Lower lobe of right lung (tissue), 2 donors: ENCODE measurements at regions not wholly inside any gene's neighbourhood (a gene's known extent, or its start where the extent isn't known, plus 50 kb on each side); places are given as distances from the start of the nearest gene placed in this dataset.

Experiments used
- ATAC-seq, 2 donors: fragments of 200-7000 bp; cut with Tn5 transposase; one replicate each; pipeline ENCODE4 v1.9.1; 2020 to 2022; ENCODE audit warnings: mild to moderate bottlenecking in 2 of 2, moderate library complexity in 2 of 2
- DNase-seq: peaks from one replicate; pipeline ENCODE4 v3.0.0-alpha.2; 2020
- H3K27ac ChIP-seq: fragments of 200-600 bp; one replicate; pipeline ENCODE4 v1.8.0; 2022
- H3K27me3 ChIP-seq: fragments of 200-600 bp; one replicate; pipeline ENCODE4 v1.8.0; 2022; ENCODE audit warnings: low read depth
- H3K36me3 ChIP-seq: fragments of 200-600 bp; one replicate; pipeline ENCODE4 v1.8.0; 2022; ENCODE audit warnings: mild to moderate bottlenecking
- H3K4me1 ChIP-seq: fragments of 200-600 bp; one replicate; pipeline ENCODE4 v1.8.0; 2022
- H3K4me3 ChIP-seq: fragments of 200-600 bp; one replicate; pipeline ENCODE4 v1.8.0; 2022; ENCODE audit warnings: mild to moderate bottlenecking
- H3K9me3 ChIP-seq: fragments of 200-600 bp; one replicate; pipeline ENCODE4 v1.8.0; 2022
- intact Hi-C: fragments of 100-400 bp; cut with DNase I; formaldehyde crosslinking; loops from one replicate; pipeline ENCODE4 v1.11.0; 2022
- TF ChIP-seq, protein P1 (sequence below): fragments of 200-600 bp; IDR thresholded peaks from one replicate; pipeline ENCODE4 v1.8.0; 2022; ENCODE audit warnings: antibody characterized with exemption, mild to moderate bottlenecking
- donor health status: DM: no; HTN: yes; CAD: no; lungs with severe emphysema.

DNA sequence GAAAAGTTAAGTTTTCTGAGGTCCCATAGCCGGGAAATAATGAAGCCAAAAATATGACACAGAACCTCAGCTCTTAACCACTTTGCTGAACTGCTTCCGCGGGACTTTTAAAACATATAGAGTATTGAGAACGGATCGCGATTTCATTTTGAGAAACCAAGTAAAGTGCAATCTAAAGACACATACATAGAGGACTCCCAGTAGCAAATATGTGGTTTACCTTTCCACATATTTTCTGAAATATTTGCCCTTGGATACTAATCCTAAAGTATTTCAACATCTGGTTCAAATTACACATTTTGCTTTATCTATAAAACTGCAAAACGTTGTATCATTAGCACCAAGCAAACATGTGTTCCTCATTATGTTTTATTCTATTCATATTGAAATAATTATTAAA is 776.5 kb downstream of the ROBO2 start:
- Histone ChIP-seq H3K36me3 (no peaks in the 10 kb centered on the region), H3K27ac (no peak overlapping the region), H3K4me3 (no peak overlapping the region), H3K9me3 (no peaks in the 10 kb centered on the region), H3K4me1 (no peaks in the 10 kb centered on the region), H3K27me3 (no peaks in the 10 kb centered on the region)
- TF ChIP-seq, protein P1, sequence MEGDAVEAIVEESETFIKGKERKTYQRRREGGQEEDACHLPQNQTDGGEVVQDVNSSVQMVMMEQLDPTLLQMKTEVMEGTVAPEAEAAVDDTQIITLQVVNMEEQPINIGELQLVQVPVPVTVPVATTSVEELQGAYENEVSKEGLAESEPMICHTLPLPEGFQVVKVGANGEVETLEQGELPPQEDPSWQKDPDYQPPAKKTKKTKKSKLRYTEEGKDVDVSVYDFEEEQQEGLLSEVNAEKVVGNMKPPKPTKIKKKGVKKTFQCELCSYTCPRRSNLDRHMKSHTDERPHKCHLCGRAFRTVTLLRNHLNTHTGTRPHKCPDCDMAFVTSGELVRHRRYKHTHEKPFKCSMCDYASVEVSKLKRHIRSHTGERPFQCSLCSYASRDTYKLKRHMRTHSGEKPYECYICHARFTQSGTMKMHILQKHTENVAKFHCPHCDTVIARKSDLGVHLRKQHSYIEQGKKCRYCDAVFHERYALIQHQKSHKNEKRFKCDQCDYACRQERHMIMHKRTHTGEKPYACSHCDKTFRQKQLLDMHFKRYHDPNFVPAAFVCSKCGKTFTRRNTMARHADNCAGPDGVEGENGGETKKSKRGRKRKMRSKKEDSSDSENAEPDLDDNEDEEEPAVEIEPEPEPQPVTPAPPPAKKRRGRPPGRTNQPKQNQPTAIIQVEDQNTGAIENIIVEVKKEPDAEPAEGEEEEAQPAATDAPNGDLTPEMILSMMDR, result no peak
- ATAC-seq, result no peak
- no peak for DNase-seq
- intact Hi-C loops, result no loop called here

DNA sequence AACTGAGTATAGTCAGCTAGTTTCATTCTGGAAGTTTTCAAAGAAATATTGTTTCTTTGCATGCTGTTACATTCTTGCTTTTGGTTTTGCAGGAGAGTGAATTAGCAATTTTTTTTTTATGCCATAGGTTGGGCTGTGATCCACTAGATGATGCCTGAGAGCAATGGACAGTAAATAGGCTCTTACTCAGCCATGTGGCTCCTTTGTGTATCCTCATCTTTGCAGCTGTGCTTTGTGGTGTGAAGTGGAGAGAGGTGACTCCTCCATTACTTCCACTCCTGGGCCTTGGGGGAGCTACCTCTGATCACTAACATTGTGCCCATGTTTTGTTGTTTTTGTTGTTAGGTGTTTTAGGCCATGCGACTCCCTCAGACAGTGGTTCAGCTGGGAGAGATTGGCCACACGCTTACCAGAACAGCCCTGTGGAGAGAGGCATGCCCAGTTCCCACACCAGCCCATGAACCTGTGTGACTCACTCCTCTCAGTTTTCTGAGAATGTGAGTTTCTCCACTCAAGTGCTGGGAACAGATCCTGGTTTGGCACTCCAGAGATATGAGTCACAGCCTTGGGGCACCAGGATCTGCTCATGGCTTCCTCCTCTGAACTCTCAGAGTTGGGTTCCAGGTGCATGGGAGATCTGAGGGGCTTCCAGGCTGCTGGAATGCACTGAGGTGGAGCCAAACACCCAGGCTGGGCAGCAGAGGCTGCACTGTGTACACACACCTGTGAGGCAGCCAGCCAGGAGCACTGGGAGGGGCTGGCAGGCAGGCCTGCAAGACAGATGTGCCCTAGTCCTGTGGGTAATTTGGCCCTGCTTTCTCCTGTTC is 785.3 kb downstream of the ROBO2 start:
- peak overlapping the region; percentile 12 for H3K27ac ChIP-seq
- H3K27me3 ChIP-seq, result no peaks in the 10 kb centered on the region
- H3K4me1 ChIP-seq, result no peaks in the 10 kb centered on the region
- H3K4me3 ChIP-seq, result no peak overlapping the region
- no peaks in the 10 kb centered on the region for H3K36me3 ChIP-seq
- H3K9me3 ChIP-seq, result peaks cover 4% of the 10 kb centered on the region
- DNase-seq, result peak; percentile 62
- intact Hi-C loops, result no loop called here
- TF ChIP-seq, protein P1, result no peak
- peak; percentile 93 to 96 for ATAC-seq

DNA sequence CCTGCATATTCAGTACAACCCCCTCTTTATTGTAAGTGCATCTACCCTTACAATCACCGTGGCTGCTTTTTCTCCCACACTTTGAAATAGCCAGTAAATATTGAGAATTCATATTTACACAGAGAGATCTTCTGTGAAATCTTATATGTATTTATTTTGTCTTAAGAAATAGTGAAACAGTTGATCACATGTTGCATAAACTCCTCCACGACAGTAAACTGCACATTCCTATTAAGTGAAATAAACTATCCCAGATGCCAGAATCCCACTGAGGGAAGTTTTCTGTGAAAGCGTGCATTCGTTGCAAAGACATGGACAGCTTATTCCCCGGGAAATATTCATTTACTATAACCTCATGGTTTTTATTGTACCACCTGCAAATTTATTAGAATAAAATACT is 796.0 kb downstream of the ROBO2 start:
- no peaks in the 10 kb centered on the region for H3K36me3 ChIP-seq
- no peak for ATAC-seq
- H3K4me3 ChIP-seq, result no peak overlapping the region
- no peak overlapping the region for H3K27ac ChIP-seq
- peaks cover 6% of the 10 kb centered on the region for H3K9me3 ChIP-seq
- no peak for DNase-seq
- intact Hi-C loops, result no loop called here
- no peaks in the 10 kb centered on the region for H3K27me3 ChIP-seq
- no peaks in the 10 kb centered on the region for H3K4me1 ChIP-seq
- TF ChIP-seq, protein P1, result no peak

DNA sequence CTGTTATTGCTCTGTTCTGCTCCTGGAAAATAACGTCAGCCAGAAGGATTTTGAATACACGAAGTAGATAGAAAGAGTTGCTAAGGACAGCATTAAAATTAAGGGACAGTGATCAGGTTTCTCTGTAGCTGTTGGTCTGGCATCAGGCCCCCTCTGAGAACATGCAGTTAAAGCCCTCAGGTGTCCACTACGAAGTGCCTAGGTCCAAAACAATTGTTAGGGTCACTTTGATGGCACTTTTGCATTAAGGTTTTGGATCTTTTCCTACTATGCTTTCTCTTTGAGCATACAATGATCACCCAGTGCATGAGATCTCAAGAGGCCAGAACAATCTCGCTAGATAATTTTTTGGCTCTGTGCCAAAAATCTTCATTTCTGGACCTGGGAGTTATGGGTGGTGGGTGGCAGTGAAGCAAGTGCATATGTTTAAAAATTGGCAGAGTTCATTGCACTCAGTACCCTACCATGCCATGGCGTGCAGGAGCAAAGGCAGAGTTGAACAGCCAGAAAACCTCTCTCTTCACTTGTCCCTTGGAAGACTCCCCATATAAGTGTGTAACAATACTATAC is 797.6 kb downstream of the ROBO2 start:
- Histone ChIP-seq H3K4me3 (no peak overlapping the region), H3K36me3 (no peaks in the 10 kb centered on the region), H3K4me1 (no peaks in the 10 kb centered on the region), H3K27me3 (no peaks in the 10 kb centered on the region), H3K27ac (no peak overlapping the region), H3K9me3 (peaks cover 11% of the 10 kb centered on the region)
- DNase-seq, result no peak
- TF ChIP-seq, protein P1, result no peak
- intact Hi-C loops, result no loop called here
- ATAC-seq, result no peak

DNA sequence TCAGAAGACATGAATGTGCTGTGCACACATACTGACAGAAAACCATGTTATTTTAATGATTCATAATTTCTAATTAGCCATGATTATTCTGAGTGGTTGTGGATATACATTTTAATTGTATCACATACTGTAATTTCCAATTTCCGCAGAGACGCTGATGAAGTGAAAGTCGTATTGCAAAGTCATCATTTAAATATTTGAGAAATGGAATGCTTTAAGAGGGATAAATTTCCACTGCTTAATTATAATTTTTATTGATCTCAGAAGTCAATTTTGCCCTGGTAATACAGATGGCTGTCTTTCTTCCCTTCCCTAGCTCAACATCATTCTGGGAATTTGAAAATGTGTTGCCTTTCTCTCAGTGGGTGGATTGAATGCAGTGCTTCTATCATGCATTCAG is 819.3 kb downstream of the ROBO2 start:
- DNase-seq (no peak), ATAC-seq (no peak)
- H3K9me3 ChIP-seq, result no peaks in the 10 kb centered on the region
- H3K4me1 ChIP-seq, result no peaks in the 10 kb centered on the region
- intact Hi-C loops, result no loop called here
- H3K36me3 ChIP-seq, result no peaks in the 10 kb centered on the region
- TF ChIP-seq, protein P1, result no peak
- no peaks in the 10 kb centered on the region for H3K27me3 ChIP-seq
- no peak overlapping the region for H3K27ac ChIP-seq
- no peak overlapping the region for H3K4me3 ChIP-seq
